ENCODE measurements at regions not wholly inside any gene's neighbourhood (a gene's known extent, or its start where the extent isn't known, plus 50 kb on each side); places are given as distances from the start of the nearest gene placed in this dataset.

DNA sequence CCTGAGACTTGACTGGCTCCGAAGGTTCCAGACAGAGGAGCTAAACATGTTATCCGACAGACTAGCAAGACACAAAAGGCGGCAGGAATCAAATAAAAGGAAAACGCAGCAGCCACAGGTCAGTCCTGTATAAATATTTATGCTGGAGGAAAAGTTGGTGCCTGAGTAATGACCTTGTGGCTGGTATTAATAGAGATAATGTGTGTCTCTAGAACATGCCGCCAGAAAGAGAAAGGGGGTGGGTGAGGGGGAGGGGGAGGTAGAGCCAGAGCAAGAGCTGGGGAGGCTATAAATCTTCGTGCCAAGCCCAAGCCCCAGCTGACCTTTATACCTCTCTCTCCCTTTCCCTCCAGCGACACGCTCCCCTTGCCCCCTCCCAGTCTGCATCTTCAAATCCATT lies 590.4 kb downstream of the MED13L start:
- TF ChIP-seq JUN (IDR thresholded peaks at IDR 0.05; ENCODE audit: borderline replicate concordance, insufficient read depth, insufficient read length, low read depth) (no peak), MYC (IDR thresholded peaks at IDR 0.05; ENCODE audit: low read depth, low read length) (no peak), POLR2A (IDR thresholded peaks at IDR 0.05; ENCODE audit: low read depth, low read length) (no peak), GATA2 (IDR thresholded peaks at IDR 0.05; ENCODE audit: insufficient read depth, insufficient read length, low read depth, low read length) (no peak), FOS (IDR thresholded peaks at IDR 0.05; ENCODE audit: borderline replicate concordance, insufficient read depth, low read length) (no peak), EZH2 (IDR thresholded peaks at IDR 0.05; ENCODE audit: borderline replicate concordance, low read depth, low read length, severe bottlenecking) (no peak), POLR2AphosphoS5 (IDR thresholded peaks at IDR 0.05; ENCODE audit: insufficient read depth, low read depth, low read length) (no peak)
- TF ChIP-seq, protein P1, sequence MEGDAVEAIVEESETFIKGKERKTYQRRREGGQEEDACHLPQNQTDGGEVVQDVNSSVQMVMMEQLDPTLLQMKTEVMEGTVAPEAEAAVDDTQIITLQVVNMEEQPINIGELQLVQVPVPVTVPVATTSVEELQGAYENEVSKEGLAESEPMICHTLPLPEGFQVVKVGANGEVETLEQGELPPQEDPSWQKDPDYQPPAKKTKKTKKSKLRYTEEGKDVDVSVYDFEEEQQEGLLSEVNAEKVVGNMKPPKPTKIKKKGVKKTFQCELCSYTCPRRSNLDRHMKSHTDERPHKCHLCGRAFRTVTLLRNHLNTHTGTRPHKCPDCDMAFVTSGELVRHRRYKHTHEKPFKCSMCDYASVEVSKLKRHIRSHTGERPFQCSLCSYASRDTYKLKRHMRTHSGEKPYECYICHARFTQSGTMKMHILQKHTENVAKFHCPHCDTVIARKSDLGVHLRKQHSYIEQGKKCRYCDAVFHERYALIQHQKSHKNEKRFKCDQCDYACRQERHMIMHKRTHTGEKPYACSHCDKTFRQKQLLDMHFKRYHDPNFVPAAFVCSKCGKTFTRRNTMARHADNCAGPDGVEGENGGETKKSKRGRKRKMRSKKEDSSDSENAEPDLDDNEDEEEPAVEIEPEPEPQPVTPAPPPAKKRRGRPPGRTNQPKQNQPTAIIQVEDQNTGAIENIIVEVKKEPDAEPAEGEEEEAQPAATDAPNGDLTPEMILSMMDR (IDR thresholded peaks at IDR 0.05; ENCODE audit: extremely low read depth in 1 of 2, insufficient read depth in 1 of 2, low read depth in 1 of 2, low read length in 2 of 2): no peak
- TF ChIP-seq, protein P2, sequence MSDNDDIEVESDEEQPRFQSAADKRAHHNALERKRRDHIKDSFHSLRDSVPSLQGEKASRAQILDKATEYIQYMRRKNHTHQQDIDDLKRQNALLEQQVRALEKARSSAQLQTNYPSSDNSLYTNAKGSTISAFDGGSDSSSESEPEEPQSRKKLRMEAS (IDR thresholded peaks at IDR 0.05; ENCODE audit: insufficient read depth, insufficient read length): no peak
- no TSS peak for BruUV-seq (replicated peaks)
- DNase-seq (ENCODE audit: low read depth, low spot score) (no peak), FAIRE-seq (no peak)
- dilution Hi-C loops (cut with MboI; ENCODE audit: extremely low pct_ligation_motif_present, low sequenced_read_pairs) (no loop called here), intact Hi-C loops (cut with micrococcal nuclease) (no loop called here)
- H3K4me3 ChIP-seq (replicated peaks in 1 of 3; ENCODE audit: insufficient read depth in 1 of 3, low read depth in 1 of 3, low read length in 3 of 3): no peak overlapping the region
- no peaks in the 10 kb centered on the region for H3K9me1 ChIP-seq (replicated peaks; ENCODE audit: control insufficient read depth, extremely low read depth, insufficient read depth, low read length)
- H3K4me2 ChIP-seq (ENCODE audit: insufficient read depth, low read length): no peak overlapping the region
- no peaks in the 10 kb centered on the region for H3K4me1 ChIP-seq (ENCODE audit: control insufficient read depth, extremely low read depth, insufficient read depth, low read length)
- H3K27ac ChIP-seq (ENCODE audit: insufficient read depth, low read depth, low read length): no peak overlapping the region
- H3K79me2 ChIP-seq (ENCODE audit: control insufficient read depth, insufficient read depth, low read length): no peaks in the 10 kb centered on the region
- H3K27me3 ChIP-seq (ENCODE audit: control insufficient read depth in 2 of 2, insufficient read depth in 2 of 2, low read length in 2 of 2): no peaks in the 10 kb centered on the region
- POLR2A ChIA-PET: no interaction called here
- no peaks in the 10 kb centered on the region for H4K20me1 ChIP-seq (replicated peaks; ENCODE audit: control insufficient read depth, extremely low read depth, insufficient read depth, low read length)
- no peak overlapping the region for H3K9ac ChIP-seq (replicated peaks; ENCODE audit: extremely low read depth, insufficient read depth, low read length)
- H3K9me3 ChIP-seq (replicated peaks; ENCODE audit: control insufficient read depth, insufficient read depth, low read length): peaks cover 5% of the 10 kb centered on the region
- H2AFZ ChIP-seq (ENCODE audit: low read depth, low read length): no peak overlapping the region
- no peaks in the 10 kb centered on the region for H3K36me3 ChIP-seq (ENCODE audit: control insufficient read depth in 2 of 2, extremely low read depth in 1 of 2, insufficient read depth in 2 of 2, low read length in 2 of 2)
- CTCF ChIA-PET: no interaction called here

All from endothelial cell of umbilical vein (primary cell).